DMS 273 (cell line): ENCODE measurements at regions not wholly inside any gene's neighbourhood (a gene's known extent, or its start where the extent isn't known, plus 50 kb on each side); places are given as distances from the start of the nearest gene placed in this dataset.
A peak's percentile ranks its signal among the peaks of the same experiment; 100 is the strongest.
"Not testable (repeated sequence)": the region's sequence is repeated elsewhere in the genome, so short reads cannot be mapped to it uniquely, and the experiment has no call there.

Source experiments
- DNase-seq: peaks from one replicate; lab custom pipeline; 2025; ENCODE audit not compliant: unreplicated experiment; lab: John Stamatoyannopoulos, UW

- DNase-seq: peak; percentile 15
Measured at GRCh38 chr5:163692091-163692490, 186.7 kb downstream of the MAT2B start.

GRCh38 chr5:163695830-163696578 lies 190.6 kb downstream of the MAT2B start:
- peak; percentile 84 for DNase-seq

- no peak for DNase-seq
Measured at GRCh38 chr5:163696579-163696887, 191.1 kb downstream of the MAT2B start.

GRCh38 chr5:163706053-163706771 lies 200.8 kb downstream of the MAT2B start:
- no peak for DNase-seq

GRCh38 chr5:163712011-163712410 lies 206.6 kb downstream of the MAT2B start:
- DNase-seq: no peak

- DNase-seq: no peak
Measured at GRCh38 chr5:163718272-163718671, 212.9 kb downstream of the MAT2B start.

- no peak for DNase-seq
Measured at GRCh38 chr5:163724305-163724704, 218.9 kb downstream of the MAT2B start.

GRCh38 chr5:163727028-163727427 lies 221.6 kb downstream of the MAT2B start:
- DNase-seq: no peak

GRCh38 chr5:163730206-163730756 lies 224.9 kb downstream of the MAT2B start:
- DNase-seq: no peak

- DNase-seq: no peak
Measured at GRCh38 chr5:163731256-163731655, 225.8 kb downstream of the MAT2B start.

GRCh38 chr5:163735069-163735468 lies 229.7 kb downstream of the MAT2B start:
- no peak for DNase-seq

- no peak for DNase-seq
Measured at GRCh38 chr5:163747586-163747985, 242.2 kb downstream of the MAT2B start.

GRCh38 chr5:163748934-163749333 lies 243.5 kb downstream of the MAT2B start:
- DNase-seq: no peak

- DNase-seq: not testable (repeated sequence)
Measured at GRCh38 chr5:163750415-163750814, 245.0 kb downstream of the MAT2B start.

GRCh38 chr5:163755505-163755904 lies 250.1 kb downstream of the MAT2B start:
- no peak for DNase-seq

GRCh38 chr5:163756170-163756569 lies 250.8 kb downstream of the MAT2B start:
- DNase-seq: no peak

GRCh38 chr5:163757344-163757743 lies 251.9 kb downstream of the MAT2B start:
- no peak for DNase-seq

- no peak for DNase-seq
Measured at GRCh38 chr5:163758283-163758711, 252.9 kb downstream of the MAT2B start.

GRCh38 chr5:163759000-163759704 lies 253.7 kb downstream of the MAT2B start:
- DNase-seq: no peak

GRCh38 chr5:163760498-163760897 lies 255.1 kb downstream of the MAT2B start:
- no peak for DNase-seq

- no peak for DNase-seq
Measured at GRCh38 chr5:163766936-163767670, 261.7 kb downstream of the MAT2B start.
